Activated B cell treated with CpG ODN at 0.5 μM for 24 hours (primary cell): ENCODE measurements at regions not wholly inside any gene's neighbourhood (a gene's known extent, or its start where the extent isn't known, plus 50 kb on each side); places are given as distances from the start of the nearest gene placed in this dataset.

Experiments
- ATAC-seq: fragments of 200-7000 bp; cut with Tn5 transposase; one replicate; pipeline ENCODE4 v1.10.0; 2021; ENCODE audit warnings: low read depth, mild to moderate bottlenecking, moderate library complexity
- CTCF ChIA-PET: fragments of 350-600 bp; sonication (Branson Sonifier 250); formaldehyde crosslinking; loops from one replicate; lab custom pipeline; 2021; ENCODE audit warnings: antibody characterized with exemption; lab: Charles Lee
- POLR2A ChIA-PET: fragments of 350-600 bp; sonication (Branson Sonifier 250); formaldehyde crosslinking; loops from one replicate; lab custom pipeline; 2021; ENCODE audit warnings: antibody characterized with exemption; lab: Charles Lee
- DNase-seq: peaks from one replicate; pipeline ENCODE4 v3.0.0; 2022
- H3K27ac Mint-ChIP-seq: one replicate; pipeline ENCODE4 v1.8.0; 2020; ENCODE audit warnings: mixed read lengths
- H3K27me3 Mint-ChIP-seq: one replicate; pipeline ENCODE4 v1.8.0; 2021; ENCODE audit warnings: mixed read lengths
- H3K36me3 Mint-ChIP-seq: one replicate; pipeline ENCODE4 v1.8.0; 2021; ENCODE audit warnings: low read depth, mixed read lengths
- H3K4me1 Mint-ChIP-seq: one replicate; pipeline ENCODE4 v1.8.0; 2021; ENCODE audit warnings: mixed read lengths
- H3K4me3 Mint-ChIP-seq: one replicate; pipeline ENCODE4 v1.8.0; 2020; ENCODE audit warnings: mild to moderate bottlenecking, mixed read lengths
- H3K9me3 Mint-ChIP-seq: one replicate; pipeline ENCODE4 v1.8.0; 2020; ENCODE audit warnings: mixed read lengths
- intact Hi-C: fragments of 100-400 bp; cut with micrococcal nuclease; formaldehyde crosslinking; loops from one replicate; pipeline ENCODE4 v1.15.1; 2024
- TF ChIP-seq, protein P1 (sequence below): fragments of 200-600 bp; IDR thresholded peaks from one replicate; pipeline ENCODE4 v1.8.0; 2022; ENCODE audit warnings: antibody characterized with exemption, mild to moderate bottlenecking

DNA sequence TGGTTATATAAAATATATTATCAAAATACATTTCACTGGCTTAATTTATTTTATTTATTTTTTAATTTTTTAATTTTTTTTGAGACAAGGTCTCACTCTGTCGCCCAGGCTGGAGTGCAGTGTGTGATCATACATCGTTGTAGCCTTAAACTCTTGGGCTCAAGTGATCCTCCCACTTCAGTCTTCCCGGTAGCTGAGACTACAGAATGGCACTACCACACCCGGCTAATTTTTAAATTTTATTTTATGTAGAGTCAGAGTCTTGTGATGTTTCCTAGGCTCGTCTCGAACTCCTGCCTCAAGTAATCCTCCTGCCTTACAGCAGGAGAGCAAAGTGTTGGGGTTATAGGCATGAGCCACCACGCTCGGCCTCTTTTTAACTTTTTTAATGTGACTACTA is 143.8 kb downstream of the CEP135 start:
- Mint-ChIP-seq H3K4me3 (no peak overlapping the region), H3K36me3 (no peaks in the 10 kb centered on the region), H3K27ac (no peak overlapping the region), H3K27me3 (no peaks in the 10 kb centered on the region), H3K4me1 (no peaks in the 10 kb centered on the region), H3K9me3 (no peaks in the 10 kb centered on the region)
- DNase-seq (no peak), ATAC-seq (no peak)
- intact Hi-C loops = no loop called here
- TF ChIP-seq, protein P1, sequence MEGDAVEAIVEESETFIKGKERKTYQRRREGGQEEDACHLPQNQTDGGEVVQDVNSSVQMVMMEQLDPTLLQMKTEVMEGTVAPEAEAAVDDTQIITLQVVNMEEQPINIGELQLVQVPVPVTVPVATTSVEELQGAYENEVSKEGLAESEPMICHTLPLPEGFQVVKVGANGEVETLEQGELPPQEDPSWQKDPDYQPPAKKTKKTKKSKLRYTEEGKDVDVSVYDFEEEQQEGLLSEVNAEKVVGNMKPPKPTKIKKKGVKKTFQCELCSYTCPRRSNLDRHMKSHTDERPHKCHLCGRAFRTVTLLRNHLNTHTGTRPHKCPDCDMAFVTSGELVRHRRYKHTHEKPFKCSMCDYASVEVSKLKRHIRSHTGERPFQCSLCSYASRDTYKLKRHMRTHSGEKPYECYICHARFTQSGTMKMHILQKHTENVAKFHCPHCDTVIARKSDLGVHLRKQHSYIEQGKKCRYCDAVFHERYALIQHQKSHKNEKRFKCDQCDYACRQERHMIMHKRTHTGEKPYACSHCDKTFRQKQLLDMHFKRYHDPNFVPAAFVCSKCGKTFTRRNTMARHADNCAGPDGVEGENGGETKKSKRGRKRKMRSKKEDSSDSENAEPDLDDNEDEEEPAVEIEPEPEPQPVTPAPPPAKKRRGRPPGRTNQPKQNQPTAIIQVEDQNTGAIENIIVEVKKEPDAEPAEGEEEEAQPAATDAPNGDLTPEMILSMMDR = no peak
- POLR2A ChIA-PET = no interaction called here
- CTCF ChIA-PET = no interaction called here

DNA sequence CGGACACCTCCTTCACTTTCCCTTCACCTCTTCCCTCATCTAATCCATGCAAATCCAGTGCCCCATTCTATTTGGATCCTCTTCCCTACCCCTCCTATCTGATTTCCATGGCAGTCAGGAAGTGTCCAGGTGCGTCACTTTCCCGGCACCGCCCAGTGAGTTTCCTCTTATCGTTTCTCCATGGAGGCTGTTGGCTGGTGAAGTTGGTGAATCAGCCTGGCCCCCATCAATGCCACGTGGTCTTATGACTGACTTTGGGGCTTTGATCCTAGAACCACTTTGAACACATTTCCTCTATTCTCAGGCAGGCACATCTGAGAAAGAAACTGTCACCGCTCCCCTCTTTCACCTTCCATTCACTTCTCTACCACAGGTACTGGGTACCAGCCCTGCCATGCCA is 137.8 kb downstream of the CEP135 start:
- DNase-seq (no peak), ATAC-seq (no peak)
- Mint-ChIP-seq H3K4me1 (peaks cover 4% of the 10 kb centered on the region), H3K27ac (no peak overlapping the region), H3K27me3 (no peaks in the 10 kb centered on the region), H3K4me3 (no peak overlapping the region), H3K36me3 (no peaks in the 10 kb centered on the region), H3K9me3 (no peaks in the 10 kb centered on the region)
- intact Hi-C loops = no loop called here
- TF ChIP-seq, protein P1 = no peak
- ChIA-PET POLR2A (no interaction called here), CTCF (no interaction called here)

DNA sequence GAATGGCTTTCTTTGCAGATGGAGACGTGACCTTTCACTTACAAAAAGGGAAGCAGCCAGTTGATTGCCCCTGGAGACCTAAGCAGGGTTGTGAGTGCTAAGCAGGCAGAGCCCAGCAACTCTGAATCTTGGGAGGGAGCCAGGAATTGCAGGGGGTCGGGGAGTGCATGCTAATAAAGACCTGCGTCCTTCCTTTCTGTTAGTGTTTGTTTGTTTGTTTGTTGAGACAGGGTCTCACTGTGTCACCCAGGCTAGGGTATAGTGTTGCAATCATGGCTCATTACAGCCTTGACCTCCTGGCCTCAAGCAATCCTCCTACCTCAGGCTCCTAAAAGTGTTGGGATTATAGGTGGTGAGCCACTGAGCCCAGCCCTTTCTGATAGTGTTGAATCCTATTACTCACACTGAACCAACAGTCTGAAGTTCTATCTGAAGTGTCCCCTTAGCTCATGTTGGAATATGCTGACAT is 137.4 kb downstream of the CEP135 start:
- H3K27me3 Mint-ChIP-seq = no peaks in the 10 kb centered on the region
- no peaks in the 10 kb centered on the region for H3K9me3 Mint-ChIP-seq
- ChIA-PET CTCF (no interaction called here), POLR2A (no interaction called here)
- H3K4me1 Mint-ChIP-seq = peaks cover 4% of the 10 kb centered on the region
- DNase-seq = no peak
- TF ChIP-seq, protein P1 = no peak
- H3K36me3 Mint-ChIP-seq = no peaks in the 10 kb centered on the region
- no peak for ATAC-seq
- H3K4me3 Mint-ChIP-seq = no peak overlapping the region
- intact Hi-C loops = no loop called here
- H3K27ac Mint-ChIP-seq = no peak overlapping the region

DNA sequence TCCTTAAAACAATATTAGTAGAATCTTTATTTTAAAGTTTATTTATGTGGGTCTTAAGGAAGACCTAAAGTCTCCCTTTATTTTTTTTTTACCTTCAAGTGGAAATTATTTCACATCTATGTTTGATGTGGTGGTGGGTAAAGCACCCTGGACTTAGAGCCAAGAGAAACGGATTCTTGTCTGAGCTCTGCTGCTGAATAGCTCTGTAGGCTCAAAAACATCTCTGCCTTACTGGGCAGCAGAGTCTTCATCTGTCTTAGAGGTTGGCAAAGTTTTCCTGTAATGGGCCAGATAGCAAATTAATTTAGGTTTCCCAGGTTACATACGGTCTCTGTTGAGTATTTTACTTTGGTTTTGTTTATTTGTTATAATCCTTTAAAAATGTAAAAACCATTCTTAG is 136.5 kb downstream of the CEP135 start:
- ChIA-PET POLR2A (no interaction called here), CTCF (no interaction called here)
- Mint-ChIP-seq H3K27me3 (no peaks in the 10 kb centered on the region), H3K27ac (no peak overlapping the region), H3K4me3 (no peak overlapping the region), H3K9me3 (no peaks in the 10 kb centered on the region), H3K36me3 (no peaks in the 10 kb centered on the region), H3K4me1 (peaks cover 4% of the 10 kb centered on the region)
- intact Hi-C loops = no loop called here
- ATAC-seq = no peak
- TF ChIP-seq, protein P1 = no peak
- DNase-seq = no peak

DNA sequence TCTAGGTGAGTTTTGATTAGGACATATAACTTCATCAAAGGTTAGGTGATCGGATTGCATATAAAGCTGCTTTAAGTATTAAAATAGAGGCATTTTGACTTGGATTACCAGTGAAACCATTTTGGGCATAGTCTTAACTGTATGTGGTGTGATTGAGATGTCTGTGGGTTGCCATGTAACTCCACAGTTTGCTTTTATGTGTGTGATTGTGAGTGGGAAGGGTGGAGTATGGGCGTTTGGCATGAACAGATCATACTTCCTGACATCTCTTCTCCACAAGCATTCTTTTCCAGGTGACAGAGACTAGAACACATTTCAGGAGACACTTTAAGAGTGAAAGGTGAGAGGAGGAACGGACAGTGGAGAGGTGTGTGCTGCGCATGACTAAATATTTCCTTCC is 136.1 kb downstream of the CEP135 start:
- ATAC-seq (no peak), DNase-seq (no peak)
- Mint-ChIP-seq H3K4me1 (peaks cover 4% of the 10 kb centered on the region), H3K4me3 (no peak overlapping the region), H3K36me3 (no peaks in the 10 kb centered on the region), H3K9me3 (no peaks in the 10 kb centered on the region), H3K27me3 (no peaks in the 10 kb centered on the region), H3K27ac (no peak overlapping the region)
- POLR2A ChIA-PET = no interaction called here
- CTCF ChIA-PET = no interaction called here
- TF ChIP-seq, protein P1 = no peak
- intact Hi-C loops = no loop called here
